Kidney (tissue), 13 donors: ENCODE measurements at regions not wholly inside any gene's neighbourhood (a gene's known extent, or its start where the extent isn't known, plus 50 kb on each side); places are given as distances from the start of the nearest gene placed in this dataset.

Experiments
- DNase-seq, 5 donors: peaks; one replicate each; pipeline ENCODE4 v3.0.0-alpha.2; 2013 to 2020
- FAIRE-seq: peaks from 2 replicates; lab custom pipeline; 2012; peaks lifted over from hg19 to GRCh38; lab: Jason Lieb, UNC
- H3K27ac ChIP-seq, 2 donors: one replicate each; pipeline ENCODE4 v1.7.0; 2013; ENCODE audit warnings: low read depth in 2 of 2, low read length in 2 of 2, inconsistent platforms in 1 of 2
- H3K27me3 ChIP-seq: one replicate; pipeline ENCODE4 v1.7.1; 2013; ENCODE audit warnings: low read length, inconsistent platforms; ENCODE audit not compliant: control insufficient read depth, insufficient read depth
- H3K36me3 ChIP-seq, 3 donors: one replicate each; pipeline versions ENCODE4 v1.7.0 to v1.7.1; 2013; ENCODE audit warnings: low read length in 3 of 3, control low read depth in 1 of 3, inconsistent platforms in 1 of 3; ENCODE audit not compliant: insufficient read depth in 3 of 3, control insufficient read depth in 2 of 3
- H3K4me1 ChIP-seq, 3 donors: one replicate each; pipeline versions ENCODE4 v1.7.0 to v1.7.1; 2013; ENCODE audit warnings: low read length in 3 of 3, inconsistent platforms in 1 of 3, low read depth in 1 of 3; ENCODE audit not compliant: control insufficient read depth in 2 of 3, insufficient read depth in 2 of 3
- H3K4me3 ChIP-seq, 3 donors: one replicate each; pipeline versions ENCODE4 v1.7.0 to v1.8.1; 2013; ENCODE audit warnings: low read length in 3 of 3, control low read depth in 1 of 3, inconsistent platforms in 1 of 3
- H3K9ac ChIP-seq, 3 donors: one replicate each; pipeline versions ENCODE4 v1.7.0 to v1.7.1; 2013; ENCODE audit warnings: low read length in 3 of 3, control low read depth in 1 of 3, inconsistent platforms in 1 of 3
- H3K9me3 ChIP-seq, 3 donors: one replicate each; pipeline versions ENCODE4 v1.7.0 to v1.7.1; 2013; ENCODE audit warnings: low read length in 3 of 3, control low read depth in 1 of 3, inconsistent platforms in 1 of 3; ENCODE audit not compliant: control insufficient read depth in 2 of 3, insufficient read depth in 1 of 3
- intact Hi-C: fragments of 100-400 bp; cut with DNase I; formaldehyde crosslinking; loops from one replicate; pipeline ENCODE4 v1.11.1; 2022
- TF ChIP-seq, protein P1 (sequence below): IDR thresholded peaks from 3 replicates; pipeline ENCODE4 v1.5.1; 2012; ENCODE audit warnings: mild to moderate bottlenecking, moderate library complexity, borderline replicate concordance; ENCODE audit not compliant: insufficient read depth; ENCODE audit errors: extremely low read depth
- donor health status: control.
- donor health status: control.
- donor health status: control.
- donor health status: control.
- donor health status: control.
- donor health status: DM: yes; HTN: yes; CAD: no.
- donor health status: Normal renal cell carcinoma (clear cell type).

- TF ChIP-seq, protein P1, sequence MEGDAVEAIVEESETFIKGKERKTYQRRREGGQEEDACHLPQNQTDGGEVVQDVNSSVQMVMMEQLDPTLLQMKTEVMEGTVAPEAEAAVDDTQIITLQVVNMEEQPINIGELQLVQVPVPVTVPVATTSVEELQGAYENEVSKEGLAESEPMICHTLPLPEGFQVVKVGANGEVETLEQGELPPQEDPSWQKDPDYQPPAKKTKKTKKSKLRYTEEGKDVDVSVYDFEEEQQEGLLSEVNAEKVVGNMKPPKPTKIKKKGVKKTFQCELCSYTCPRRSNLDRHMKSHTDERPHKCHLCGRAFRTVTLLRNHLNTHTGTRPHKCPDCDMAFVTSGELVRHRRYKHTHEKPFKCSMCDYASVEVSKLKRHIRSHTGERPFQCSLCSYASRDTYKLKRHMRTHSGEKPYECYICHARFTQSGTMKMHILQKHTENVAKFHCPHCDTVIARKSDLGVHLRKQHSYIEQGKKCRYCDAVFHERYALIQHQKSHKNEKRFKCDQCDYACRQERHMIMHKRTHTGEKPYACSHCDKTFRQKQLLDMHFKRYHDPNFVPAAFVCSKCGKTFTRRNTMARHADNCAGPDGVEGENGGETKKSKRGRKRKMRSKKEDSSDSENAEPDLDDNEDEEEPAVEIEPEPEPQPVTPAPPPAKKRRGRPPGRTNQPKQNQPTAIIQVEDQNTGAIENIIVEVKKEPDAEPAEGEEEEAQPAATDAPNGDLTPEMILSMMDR = no peak
- DNase-seq (no peak), FAIRE-seq (no peak)
- no peaks in the 10 kb centered on the region for H3K9me3 ChIP-seq
- no peaks in the 10 kb centered on the region for H3K27me3 ChIP-seq
- H3K4me3 ChIP-seq = no peak overlapping the region
- H3K9ac ChIP-seq = no peak overlapping the region
- no peaks in the 10 kb centered on the region for H3K36me3 ChIP-seq
- intact Hi-C loops = no loop called here
- H3K4me1 ChIP-seq = no peaks in the 10 kb centered on the region
- no peak overlapping the region for H3K27ac ChIP-seq
These were observed 155.2 kb upstream of the ZC3H12C start for GRCh38 chr11:109937968-109938367.

DNA sequence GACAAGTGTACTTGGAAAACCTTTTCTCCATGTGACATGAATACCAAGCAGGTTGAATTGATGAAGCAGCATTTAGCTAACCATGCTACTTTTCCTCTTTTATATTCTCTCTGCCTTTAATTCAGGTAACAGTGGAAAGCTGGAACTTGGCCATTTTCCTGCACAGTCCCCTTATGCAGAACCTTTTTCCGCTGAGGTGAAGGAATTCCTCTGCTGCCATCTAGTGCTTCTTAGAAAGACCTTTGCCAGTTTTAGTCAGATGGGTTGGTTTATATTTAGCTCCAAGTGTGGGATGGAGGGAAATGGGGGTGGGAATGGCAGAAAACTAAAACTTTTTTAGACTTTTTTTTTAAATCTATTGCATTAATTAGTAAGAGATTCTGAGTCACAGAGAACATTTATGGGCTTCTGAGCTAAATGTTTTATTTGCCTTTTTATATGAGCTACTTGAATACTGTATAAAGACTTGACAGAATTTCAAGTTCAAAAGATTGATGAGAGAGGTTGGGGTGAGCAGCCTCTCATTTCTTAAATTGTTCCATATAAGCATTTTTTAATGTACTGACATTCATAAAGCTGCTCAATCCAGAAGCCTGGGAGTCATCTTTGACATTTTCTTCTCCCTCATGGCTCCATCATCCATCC is 153.9 kb upstream of the ZC3H12C start:
- intact Hi-C loops = no loop called here
- DNase-seq = peak in 4 of 5 donors; percentile 45 to 88 (median 67)
- peak; percentile 97 for FAIRE-seq
- Histone ChIP-seq H3K36me3 (no peaks in the 10 kb centered on the region), H3K4me1 (no peaks in the 10 kb centered on the region), H3K27ac (no peak overlapping the region), H3K27me3 (no peaks in the 10 kb centered on the region), H3K4me3 (no peak overlapping the region), H3K9me3 (no peaks in the 10 kb centered on the region), H3K9ac (no peak overlapping the region)
- TF ChIP-seq, protein P1 = peak; percentile 64

GRCh38 chr11:109940816-109941215 is 152.4 kb upstream of the ZC3H12C start:
- Histone ChIP-seq H3K9me3 (no peaks in the 10 kb centered on the region), H3K27me3 (no peaks in the 10 kb centered on the region), H3K4me3 (no peak overlapping the region), H3K4me1 (no peaks in the 10 kb centered on the region), H3K36me3 (no peaks in the 10 kb centered on the region), H3K27ac (no peak overlapping the region), H3K9ac (no peak overlapping the region)
- no peak for DNase-seq
- intact Hi-C loops = no loop called here
- TF ChIP-seq, protein P1 = no peak
- no peak for FAIRE-seq
